ENCODE measurements at regions not wholly inside any gene's neighbourhood (a gene's known extent, or its start where the extent isn't known, plus 50 kb on each side); places are given as distances from the start of the nearest gene placed in this dataset.
A peak's percentile ranks its signal among the peaks of the same experiment; 100 is the strongest.

- no peak overlapping the region for H3K4me3 ChIP-seq (ENCODE audit: low read depth, low read length)
- no peak for DNase-seq (ENCODE audit: low read depth)
Observed at GRCh38 chr15:69734699-69735098, 282.1 kb downstream of the RPLP1 start.

GRCh38 chr15:69735121-69735520, 282.5 kb downstream of the RPLP1 start:
- H3K4me3 ChIP-seq (ENCODE audit: low read depth, low read length) = no peak overlapping the region
- no peak for TF ChIP-seq CTCF (IDR thresholded peaks at IDR 0.05; ENCODE audit: insufficient read depth, low read depth, low read length)
- DNase-seq (ENCODE audit: low read depth) = peak; percentile 41

More at GRCh38 chr15:69734699-69735098, 282.1 kb downstream of the RPLP1 start:
- no peak for TF ChIP-seq CTCF (IDR thresholded peaks at IDR 0.05; ENCODE audit: insufficient read depth, low read depth, low read length)

GRCh38 chr15:69736161-69736560, 283.5 kb downstream of the RPLP1 start:
- TF ChIP-seq CTCF (IDR thresholded peaks at IDR 0.05; ENCODE audit: insufficient read depth, low read depth, low read length) = no peak
- DNase-seq (ENCODE audit: low read depth) = no peak
- no peak overlapping the region for H3K4me3 ChIP-seq (ENCODE audit: low read depth, low read length)

- DNase-seq (ENCODE audit: low read depth) = no peak
- no peak overlapping the region for H3K4me3 ChIP-seq (ENCODE audit: low read depth, low read length)
- no peak for TF ChIP-seq CTCF (IDR thresholded peaks at IDR 0.05; ENCODE audit: insufficient read depth, low read depth, low read length)
Observed at GRCh38 chr15:69737916-69738315, 285.3 kb downstream of the RPLP1 start.

- no peak for DNase-seq (ENCODE audit: low read depth)
- no peak overlapping the region for H3K4me3 ChIP-seq (ENCODE audit: low read depth, low read length)
- TF ChIP-seq CTCF (IDR thresholded peaks at IDR 0.05; ENCODE audit: insufficient read depth, low read depth, low read length) = no peak
Observed at GRCh38 chr15:69740684-69741083, 288.1 kb downstream of the RPLP1 start.

GRCh38 chr15:69742361-69742760, 289.7 kb downstream of the RPLP1 start:
- DNase-seq (ENCODE audit: low read depth) = peak; percentile 21
- H3K4me3 ChIP-seq (ENCODE audit: low read depth, low read length) = no peak overlapping the region
- TF ChIP-seq CTCF (IDR thresholded peaks at IDR 0.05; ENCODE audit: insufficient read depth, low read depth, low read length) = no peak

GRCh38 chr15:69743091-69743490, 290.5 kb downstream of the RPLP1 start:
- no peak for DNase-seq (ENCODE audit: low read depth)
- no peak for TF ChIP-seq CTCF (IDR thresholded peaks at IDR 0.05; ENCODE audit: insufficient read depth, low read depth, low read length)
- H3K4me3 ChIP-seq (ENCODE audit: low read depth, low read length) = no peak overlapping the region

Measured in fibroblast of villous mesenchyme (primary cell).